Fibroblast of villous mesenchyme (primary cell): ENCODE measurements at regions not wholly inside any gene's neighbourhood (a gene's known extent, or its start where the extent isn't known, plus 50 kb on each side); places are given as distances from the start of the nearest gene placed in this dataset.

Experiments used
- DNase-seq: peaks from one replicate; pipeline ENCODE4 v3.0.0-alpha.2; 2010; ENCODE audit warnings: low read depth
- H3K4me3 ChIP-seq: 2 replicates; pipeline ENCODE4 v1.5.1; 2011; ENCODE audit warnings: low read depth, mild to moderate bottlenecking, low read length
- CTCF ChIP-seq: IDR thresholded peaks from 2 replicates; pipeline ENCODE4 v1.5.1; 2012; ENCODE audit warnings: low read depth, mild to moderate bottlenecking, low read length; ENCODE audit not compliant: insufficient read depth

- no peak for TF ChIP-seq CTCF
- no peak overlapping the region for H3K4me3 ChIP-seq
- no peak for DNase-seq
Observed at GRCh38 chr3:10555263-10555662, 49.9 kb upstream of the ATP2B2 start.

- no peak for TF ChIP-seq CTCF
- DNase-seq = no peak
Observed at GRCh38 chr3:10556312-10556711, 50.9 kb upstream of the ATP2B2 start.

GRCh38 chr3:10557250-10557649 is 51.9 kb upstream of the ATP2B2 start:
- no peak for DNase-seq
- no peak overlapping the region for H3K4me3 ChIP-seq
- no peak for TF ChIP-seq CTCF

More at GRCh38 chr3:10556312-10556711, 50.9 kb upstream of the ATP2B2 start:
- H3K4me3 ChIP-seq = no peak overlapping the region

- TF ChIP-seq CTCF = no peak
Observed at GRCh38 chr3:10557781-10558373, 52.5 kb upstream of the ATP2B2 start.

GRCh38 chr3:10558736-10559135 is 53.4 kb upstream of the ATP2B2 start:
- no peak for TF ChIP-seq CTCF
- no peak overlapping the region for H3K4me3 ChIP-seq
- DNase-seq = no peak

More at GRCh38 chr3:10557781-10558373, 52.5 kb upstream of the ATP2B2 start:
- H3K4me3 ChIP-seq = no peak overlapping the region
- no peak for DNase-seq

DNA sequence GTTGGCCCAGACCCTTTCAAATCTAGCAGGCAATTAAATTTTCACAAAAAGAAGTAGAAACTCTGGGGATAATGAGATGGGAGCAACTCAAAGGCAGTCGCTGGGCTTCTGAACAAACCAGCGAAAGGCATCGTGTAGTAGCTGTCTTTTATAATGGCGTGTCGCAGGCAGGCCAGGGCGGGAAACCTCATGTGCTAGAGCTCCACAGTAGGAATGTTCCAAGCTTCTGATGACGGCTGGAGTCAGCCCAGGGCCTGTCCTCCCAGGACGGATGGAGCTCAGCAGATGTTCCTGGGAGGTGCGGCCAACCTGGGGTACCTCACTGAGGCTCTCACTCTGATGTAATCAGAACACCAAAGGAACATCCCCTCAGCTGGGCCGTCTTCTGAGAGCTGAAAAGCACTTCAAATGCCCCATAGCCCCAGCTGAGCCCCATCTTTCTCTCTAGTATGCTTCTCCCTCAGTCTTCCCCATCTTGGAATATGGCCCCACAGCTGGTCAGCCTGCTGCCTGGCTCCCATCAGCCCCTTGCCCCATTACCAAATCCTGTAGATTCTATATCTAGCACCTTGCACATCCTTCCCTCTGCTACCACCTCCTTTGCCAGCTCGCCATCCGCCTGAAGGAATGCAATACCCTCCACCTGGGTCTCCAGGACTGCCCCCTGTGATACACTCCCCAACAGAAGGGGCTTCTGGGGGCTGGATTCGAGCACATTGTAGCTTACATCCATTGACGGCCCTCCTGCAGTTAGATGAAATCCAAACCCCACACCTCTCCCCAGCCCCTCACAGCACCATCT is 54.9 kb upstream of the ATP2B2 start:
- DNase-seq = no peak
- TF ChIP-seq CTCF = no peak
- no peak overlapping the region for H3K4me3 ChIP-seq
